Tibial nerve (tissue), 3 donors: ENCODE measurements at regions not wholly inside any gene's neighbourhood (a gene's known extent, or its start where the extent isn't known, plus 50 kb on each side); places are given as distances from the start of the nearest gene placed in this dataset.
"Not testable (repeated sequence)": the region's sequence is repeated elsewhere in the genome, so short reads cannot be mapped to it uniquely, and the experiment has no call there.

Experiments used
- POLR2A ChIP-seq, 2 donors: fragments of 450-650 bp; IDR thresholded peaks; one replicate each; pipeline ENCODE4 v1.6.1; 2017; ENCODE audit warnings: antibody characterized with exemption in 2 of 2, mild to moderate bottlenecking in 2 of 2, moderate library complexity in 2 of 2
- TF ChIP-seq, protein P1 (sequence below), 5 experiments: fragments of 200-600 bp in 3 of 5; fragments of 450-650 bp in 2 of 5; sonication (generic) in 3 of 5; IDR thresholded peaks; one replicate each; pipeline ENCODE4 v1.5.1; 2016 to 2019; ENCODE audit warnings: antibody characterized with exemption in 5 of 5, mild to moderate bottlenecking in 3 of 5, moderate library complexity in 2 of 5

DNA sequence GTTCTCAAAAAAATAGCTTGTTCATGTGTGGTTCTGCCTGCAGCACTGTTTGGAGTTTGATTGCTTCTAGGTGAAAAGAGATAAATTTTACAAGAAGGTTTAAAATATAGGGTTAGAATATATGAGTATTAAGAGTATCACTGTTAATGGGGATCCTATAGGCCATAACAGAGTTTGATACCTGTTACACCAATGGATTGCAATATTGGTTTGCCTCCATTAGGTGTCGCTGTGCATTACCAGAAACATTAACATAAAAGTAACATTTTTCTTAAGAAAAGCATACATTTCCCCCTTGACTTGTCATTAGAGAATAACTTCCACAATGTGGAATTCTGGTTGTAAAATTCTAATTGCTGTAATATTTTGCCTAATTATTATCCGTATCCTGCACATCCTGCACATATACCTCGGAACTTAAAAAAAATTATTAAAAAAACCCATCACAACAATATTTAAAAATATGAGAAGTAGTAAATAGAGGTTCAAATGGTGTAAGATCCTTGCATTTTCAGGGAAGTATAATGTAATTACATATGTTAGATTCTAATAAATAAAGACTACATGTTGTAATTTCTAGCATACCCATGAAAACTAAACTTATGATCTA, 63.0 kb downstream of the CYP4A11 start:
- TF ChIP-seq, protein P1, sequence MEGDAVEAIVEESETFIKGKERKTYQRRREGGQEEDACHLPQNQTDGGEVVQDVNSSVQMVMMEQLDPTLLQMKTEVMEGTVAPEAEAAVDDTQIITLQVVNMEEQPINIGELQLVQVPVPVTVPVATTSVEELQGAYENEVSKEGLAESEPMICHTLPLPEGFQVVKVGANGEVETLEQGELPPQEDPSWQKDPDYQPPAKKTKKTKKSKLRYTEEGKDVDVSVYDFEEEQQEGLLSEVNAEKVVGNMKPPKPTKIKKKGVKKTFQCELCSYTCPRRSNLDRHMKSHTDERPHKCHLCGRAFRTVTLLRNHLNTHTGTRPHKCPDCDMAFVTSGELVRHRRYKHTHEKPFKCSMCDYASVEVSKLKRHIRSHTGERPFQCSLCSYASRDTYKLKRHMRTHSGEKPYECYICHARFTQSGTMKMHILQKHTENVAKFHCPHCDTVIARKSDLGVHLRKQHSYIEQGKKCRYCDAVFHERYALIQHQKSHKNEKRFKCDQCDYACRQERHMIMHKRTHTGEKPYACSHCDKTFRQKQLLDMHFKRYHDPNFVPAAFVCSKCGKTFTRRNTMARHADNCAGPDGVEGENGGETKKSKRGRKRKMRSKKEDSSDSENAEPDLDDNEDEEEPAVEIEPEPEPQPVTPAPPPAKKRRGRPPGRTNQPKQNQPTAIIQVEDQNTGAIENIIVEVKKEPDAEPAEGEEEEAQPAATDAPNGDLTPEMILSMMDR (IDR thresholded peaks at IDR 0.05), result peak in 4 of 5 experiments; percentile 15 to 33 (median 24)
- not testable (repeated sequence) for TF ChIP-seq POLR2A (IDR thresholded peaks at IDR 0.05)
